ENCODE measurements at regions not wholly inside any gene's neighbourhood (a gene's known extent, or its start where the extent isn't known, plus 50 kb on each side); places are given as distances from the start of the nearest gene placed in this dataset.

GRCh38 chr3:22371036-22371435 is 620.0 kb upstream of the ZNF385D start:
- TF ChIP-seq POLR2AphosphoS5 (IDR thresholded peaks at IDR 0.05; ENCODE audit: low read depth, low read length) (no peak), TAF1 (IDR thresholded peaks at IDR 0.05; ENCODE audit: low read depth, low read length) (no peak), POLR2A (IDR thresholded peaks at IDR 0.05; ENCODE audit: low read depth, low read length) (no peak), SPI1 (IDR thresholded peaks at IDR 0.05; ENCODE audit: low read depth, low read length) (no peak), PAX5 (IDR thresholded peaks at IDR 0.05; ENCODE audit: insufficient read depth, low read length, severe bottlenecking) (no peak), POU2F2 (IDR thresholded peaks at IDR 0.05; ENCODE audit: low read depth, low read length) (no peak)

Data from GM12891 (cell line).